B cell (primary cell): ENCODE measurements at regions not wholly inside any gene's neighbourhood (a gene's known extent, or its start where the extent isn't known, plus 50 kb on each side); places are given as distances from the start of the nearest gene placed in this dataset.

Experiments used
- ATAC-seq: fragments of 200-7000 bp; cut with Tn5 transposase; one replicate; pipeline ENCODE4 v1.10.0; 2021; ENCODE audit warnings: low read depth, mild to moderate bottlenecking, moderate number of reproducible peaks, moderate library complexity
- CTCF ChIA-PET: fragments of 350-600 bp; sonication (Branson Sonifier 250); formaldehyde crosslinking; loops from one replicate; lab custom pipeline; 2021; ENCODE audit warnings: antibody characterized with exemption, inconsistent platforms; lab: Charles Lee
- POLR2A ChIA-PET: fragments of 350-600 bp; sonication (Branson Sonifier 250); formaldehyde crosslinking; loops from one replicate; lab custom pipeline; 2021; ENCODE audit warnings: antibody characterized with exemption; lab: Charles Lee
- DNase-seq: peaks from one replicate; pipeline ENCODE4 v3.0.0; 2013
- H2AFZ ChIP-seq: 2 replicates; pipeline ENCODE4 v1.6.1; 2012; ENCODE audit warnings: mild to moderate bottlenecking, low read depth, low read length; ENCODE audit not compliant: insufficient read depth, poor library complexity, severe bottlenecking
- H3K27ac ChIP-seq, 2 donors: 1 replicate in 1 of 2; 2 replicates in 1 of 2; pipeline ENCODE4 v1.5.1; 2012 to 2013; ENCODE audit warnings: low read length in 2 of 2, mild to moderate bottlenecking in 2 of 2, moderate library complexity in 1 of 2
- H3K27me3 ChIP-seq, 4 experiments: fragments of 200-600 bp in 1 of 4; sonication (generic) in 1 of 4; replicated peaks in 1 of 4; 1 replicate in 2 of 4; 2 replicates in 2 of 4; pipeline versions ENCODE4 v1.6.1 to v1.7.0; 2013 to 2016; ENCODE audit warnings: low read length in 3 of 4, mild to moderate bottlenecking in 2 of 4, mixed read lengths in 1 of 4, moderate library complexity in 1 of 4; ENCODE audit not compliant: insufficient read depth in 4 of 4, control insufficient read depth in 3 of 4; ENCODE audit errors: control extremely low read depth in 1 of 4
- H3K36me3 ChIP-seq, 2 experiments: replicated peaks in 1 of 2; 1 replicate in 1 of 2; 2 replicates in 1 of 2; pipeline versions ENCODE4 v1.6.1 to v1.7.1; 2013; ENCODE audit warnings: low read length in 1 of 2; ENCODE audit not compliant: insufficient read depth in 2 of 2, control insufficient read depth in 1 of 2; ENCODE audit errors: control extremely low read depth in 1 of 2, extremely low read depth in 1 of 2
- H3K4me1 ChIP-seq, 2 donors: fragments of 200-600 bp in 1 of 2; sonication (generic) in 1 of 2; 1 replicate in 1 of 2; 2 replicates in 1 of 2; pipeline versions ENCODE4 v1.5.1 to v1.6.1; 2013 to 2017; ENCODE audit warnings: low read length in 2 of 2; ENCODE audit not compliant: control insufficient read depth in 2 of 2, insufficient read depth in 2 of 2
- H3K4me2 ChIP-seq: replicated peaks from 2 replicates; pipeline ENCODE3; 2012; ENCODE audit warnings: mild to moderate bottlenecking, low read depth, low read length; ENCODE audit not compliant: poor library complexity, severe bottlenecking
- H3K4me3 ChIP-seq, 5 experiments: fragments of 200-600 bp in 1 of 5; sonication (generic) in 1 of 5; 1 replicate in 3 of 5; 2 replicates in 2 of 5; pipeline versions ENCODE4 v1.5.1 to v1.7.0; 2011 to 2016; ENCODE audit warnings: low read length in 4 of 5, mild to moderate bottlenecking in 4 of 5, low read depth in 2 of 5, control low read depth in 1 of 5, moderate library complexity in 1 of 5; ENCODE audit not compliant: insufficient read depth in 1 of 5; ENCODE audit errors: control extremely low read depth in 1 of 5, extremely low read depth in 1 of 5
- H3K79me2 ChIP-seq: fragments of 200-600 bp; sonication (generic); one replicate; pipeline ENCODE4 v1.6.0; 2016; ENCODE audit warnings: low read length; ENCODE audit not compliant: control insufficient read depth, insufficient read depth
- H3K9ac ChIP-seq: fragments of 200-600 bp; sonication (generic); 2 replicates; pipeline ENCODE4 v1.6.1; 2017; ENCODE audit warnings: mild to moderate bottlenecking, low read length, moderate library complexity
- H3K9me3 ChIP-seq, 3 donors: one replicate each; pipeline versions ENCODE4 v1.6.1 to v1.7.1; 2013; ENCODE audit warnings: low read length in 2 of 3; ENCODE audit not compliant: control insufficient read depth in 2 of 3, insufficient read depth in 1 of 3; ENCODE audit errors: control extremely low read depth in 1 of 3
- H4K20me1 ChIP-seq: 2 replicates; pipeline ENCODE4 v1.6.0; 2012; ENCODE audit warnings: mild to moderate bottlenecking, low read length; ENCODE audit not compliant: insufficient read depth, control insufficient read depth, poor library complexity, severe bottlenecking
- H3K27ac Mint-ChIP-seq: one replicate; pipeline ENCODE4 v1.8.0; 2021; ENCODE audit warnings: mixed read lengths
- H3K27me3 Mint-ChIP-seq: one replicate; pipeline ENCODE4 v1.8.0; 2021; ENCODE audit warnings: mixed read lengths
- H3K4me1 Mint-ChIP-seq: one replicate; pipeline ENCODE4 v1.8.0; 2021; ENCODE audit warnings: mixed read lengths
- H3K4me3 Mint-ChIP-seq: one replicate; pipeline ENCODE4 v1.8.0; 2021; ENCODE audit warnings: mixed read lengths
- H3K9me3 Mint-ChIP-seq: one replicate; pipeline ENCODE4 v1.8.0; 2022; ENCODE audit warnings: mixed read lengths; ENCODE audit not compliant: insufficient read depth
- EZH2 ChIP-seq: IDR thresholded peaks from 2 replicates; pipeline ENCODE4 v1.6.1; 2012; ENCODE audit warnings: borderline replicate concordance, low read depth, mild to moderate bottlenecking, moderate library complexity, low read length; ENCODE audit not compliant: insufficient read depth, poor library complexity, severe bottlenecking
- WGBS: methylation state at CpG from one replicate; pipeline ENCODE4 v1.1.5; 2013; ENCODE audit warnings: missing lambda C conversion rate; ENCODE audit not compliant: insufficient coverage; 5-methylcytosine and 5-hydroxymethylcytosine counted together
- intact Hi-C: fragments of 100-400 bp; cut with micrococcal nuclease; formaldehyde crosslinking; loops from one replicate; pipeline ENCODE4 v1.10.0; 2022
- TF ChIP-seq, protein P1 (sequence below): fragments of 200-600 bp; IDR thresholded peaks from one replicate; pipeline ENCODE4 v1.8.0; 2022; ENCODE audit warnings: antibody characterized with exemption, mild to moderate bottlenecking

- H3K9me3 ChIP-seq: peaks cover 0 to 17% (median 0%) of the 10 kb centered on the region in 3 donors
- no CpG with 5 or more reads among the region's 2 CpGs for WGBS
- DNase-seq (no peak), ATAC-seq (no peak)
- no peak overlapping the region for H3K4me2 ChIP-seq
- H2AFZ ChIP-seq: no peak overlapping the region
- no peaks in the 10 kb centered on the region for H4K20me1 ChIP-seq
- no peaks in the 10 kb centered on the region for H3K27me3 Mint-ChIP-seq
- CTCF ChIA-PET: no interaction called here
- no peaks in the 10 kb centered on the region for H3K27me3 ChIP-seq
- no peak overlapping the region for H3K9ac ChIP-seq
- no peaks in the 10 kb centered on the region for H3K4me1 ChIP-seq
- no peaks in the 10 kb centered on the region for H3K4me1 Mint-ChIP-seq
- no peak overlapping the region for H3K4me3 Mint-ChIP-seq
- no peak for TF ChIP-seq EZH2
- TF ChIP-seq, protein P1, sequence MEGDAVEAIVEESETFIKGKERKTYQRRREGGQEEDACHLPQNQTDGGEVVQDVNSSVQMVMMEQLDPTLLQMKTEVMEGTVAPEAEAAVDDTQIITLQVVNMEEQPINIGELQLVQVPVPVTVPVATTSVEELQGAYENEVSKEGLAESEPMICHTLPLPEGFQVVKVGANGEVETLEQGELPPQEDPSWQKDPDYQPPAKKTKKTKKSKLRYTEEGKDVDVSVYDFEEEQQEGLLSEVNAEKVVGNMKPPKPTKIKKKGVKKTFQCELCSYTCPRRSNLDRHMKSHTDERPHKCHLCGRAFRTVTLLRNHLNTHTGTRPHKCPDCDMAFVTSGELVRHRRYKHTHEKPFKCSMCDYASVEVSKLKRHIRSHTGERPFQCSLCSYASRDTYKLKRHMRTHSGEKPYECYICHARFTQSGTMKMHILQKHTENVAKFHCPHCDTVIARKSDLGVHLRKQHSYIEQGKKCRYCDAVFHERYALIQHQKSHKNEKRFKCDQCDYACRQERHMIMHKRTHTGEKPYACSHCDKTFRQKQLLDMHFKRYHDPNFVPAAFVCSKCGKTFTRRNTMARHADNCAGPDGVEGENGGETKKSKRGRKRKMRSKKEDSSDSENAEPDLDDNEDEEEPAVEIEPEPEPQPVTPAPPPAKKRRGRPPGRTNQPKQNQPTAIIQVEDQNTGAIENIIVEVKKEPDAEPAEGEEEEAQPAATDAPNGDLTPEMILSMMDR: no peak
- no peak overlapping the region for H3K4me3 ChIP-seq
- no peaks in the 10 kb centered on the region for H3K79me2 ChIP-seq
- POLR2A ChIA-PET: no interaction called here
- H3K27ac Mint-ChIP-seq: no peak overlapping the region
- H3K36me3 ChIP-seq: no peaks in the 10 kb centered on the region
- intact Hi-C loops: no loop called here
- H3K9me3 Mint-ChIP-seq: no peaks in the 10 kb centered on the region
- no peak overlapping the region for H3K27ac ChIP-seq
These were observed 160.8 kb upstream of the GRB10 start for GRCh38 chr7:50943482-50943881.

GRCh38 chr7:50941525-50941924, 158.8 kb upstream of the GRB10 start:
- no peaks in the 10 kb centered on the region for H3K36me3 ChIP-seq
- H3K4me1 Mint-ChIP-seq: no peaks in the 10 kb centered on the region
- H3K79me2 ChIP-seq: no peaks in the 10 kb centered on the region
- no peak for ATAC-seq
- H2AFZ ChIP-seq: no peak overlapping the region
- peaks cover 4% of the 10 kb centered on the region for H3K27me3 Mint-ChIP-seq
- no peaks in the 10 kb centered on the region for H3K27me3 ChIP-seq
- POLR2A ChIA-PET: no interaction called here
- no peaks in the 10 kb centered on the region for H4K20me1 ChIP-seq
- TF ChIP-seq EZH2: no peak
- TF ChIP-seq, protein P1: no peak
- H3K4me3 Mint-ChIP-seq: no peak overlapping the region
- WGBS: 89% methylated on average over 1 of the region's 4 CpGs
- H3K4me1 ChIP-seq: no peaks in the 10 kb centered on the region
- no peak overlapping the region for H3K27ac Mint-ChIP-seq
- no peaks in the 10 kb centered on the region for H3K9me3 Mint-ChIP-seq
- H3K9me3 ChIP-seq: peaks cover 0 to 2% (median 0%) of the 10 kb centered on the region in 3 donors
- no peak overlapping the region for H3K4me2 ChIP-seq
- H3K9ac ChIP-seq: no peak overlapping the region
- no peak for DNase-seq
- intact Hi-C loops: no loop called here
- no peak overlapping the region for H3K27ac ChIP-seq
- CTCF ChIA-PET: no interaction called here
- no peak overlapping the region for H3K4me3 ChIP-seq
